ENCODE measurements at regions not wholly inside any gene's neighbourhood (a gene's known extent, or its start where the extent isn't known, plus 50 kb on each side); places are given as distances from the start of the nearest gene placed in this dataset.

GRCh38 chr12:25637752-25638151 lies 84.7 kb upstream of the LMNTD1 start:
- H3K27ac ChIP-seq = no peak overlapping the region
- H3K9me3 ChIP-seq = no peaks in the 10 kb centered on the region
- H3K27me3 ChIP-seq = no peaks in the 10 kb centered on the region
- H3K36me3 ChIP-seq = no peaks in the 10 kb centered on the region
- H3K4me3 ChIP-seq = no peak overlapping the region
- DNase-seq = no peak
- intact Hi-C loops (cut with DNase I) = no loop called here
- no peak for ATAC-seq
- TF ChIP-seq, protein P1, sequence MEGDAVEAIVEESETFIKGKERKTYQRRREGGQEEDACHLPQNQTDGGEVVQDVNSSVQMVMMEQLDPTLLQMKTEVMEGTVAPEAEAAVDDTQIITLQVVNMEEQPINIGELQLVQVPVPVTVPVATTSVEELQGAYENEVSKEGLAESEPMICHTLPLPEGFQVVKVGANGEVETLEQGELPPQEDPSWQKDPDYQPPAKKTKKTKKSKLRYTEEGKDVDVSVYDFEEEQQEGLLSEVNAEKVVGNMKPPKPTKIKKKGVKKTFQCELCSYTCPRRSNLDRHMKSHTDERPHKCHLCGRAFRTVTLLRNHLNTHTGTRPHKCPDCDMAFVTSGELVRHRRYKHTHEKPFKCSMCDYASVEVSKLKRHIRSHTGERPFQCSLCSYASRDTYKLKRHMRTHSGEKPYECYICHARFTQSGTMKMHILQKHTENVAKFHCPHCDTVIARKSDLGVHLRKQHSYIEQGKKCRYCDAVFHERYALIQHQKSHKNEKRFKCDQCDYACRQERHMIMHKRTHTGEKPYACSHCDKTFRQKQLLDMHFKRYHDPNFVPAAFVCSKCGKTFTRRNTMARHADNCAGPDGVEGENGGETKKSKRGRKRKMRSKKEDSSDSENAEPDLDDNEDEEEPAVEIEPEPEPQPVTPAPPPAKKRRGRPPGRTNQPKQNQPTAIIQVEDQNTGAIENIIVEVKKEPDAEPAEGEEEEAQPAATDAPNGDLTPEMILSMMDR (IDR thresholded peaks at IDR 0.05) = no peak
- H3K4me1 ChIP-seq = no peaks in the 10 kb centered on the region

DNA sequence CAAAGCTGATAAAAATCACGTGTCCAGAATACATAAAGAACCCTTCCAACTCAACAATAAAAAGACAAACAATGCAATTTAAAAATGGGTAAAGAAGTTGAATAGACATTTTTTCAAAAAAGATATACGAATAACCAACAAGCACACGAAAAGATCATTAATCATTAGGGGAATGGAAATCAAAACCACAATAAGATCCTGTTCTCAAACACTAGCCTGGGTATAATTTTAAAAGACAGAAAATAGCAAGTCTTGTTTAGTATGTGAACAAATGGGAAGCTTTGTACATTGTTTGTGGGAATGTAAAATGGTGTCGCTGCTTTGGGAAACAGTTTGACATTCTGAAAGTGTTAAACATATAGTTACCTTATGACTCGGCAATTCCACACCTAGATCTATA lies 86.3 kb upstream of the LMNTD1 start:
- Histone ChIP-seq H3K9me3 (no peaks in the 10 kb centered on the region), H3K4me3 (no peak overlapping the region), H3K27me3 (no peaks in the 10 kb centered on the region), H3K36me3 (no peaks in the 10 kb centered on the region), H3K4me1 (no peaks in the 10 kb centered on the region), H3K27ac (no peak overlapping the region)
- DNase-seq (no peak), ATAC-seq (no peak)
- TF ChIP-seq, protein P1 (IDR thresholded peaks at IDR 0.05) = no peak
- intact Hi-C loops (cut with DNase I) = no loop called here

DNA sequence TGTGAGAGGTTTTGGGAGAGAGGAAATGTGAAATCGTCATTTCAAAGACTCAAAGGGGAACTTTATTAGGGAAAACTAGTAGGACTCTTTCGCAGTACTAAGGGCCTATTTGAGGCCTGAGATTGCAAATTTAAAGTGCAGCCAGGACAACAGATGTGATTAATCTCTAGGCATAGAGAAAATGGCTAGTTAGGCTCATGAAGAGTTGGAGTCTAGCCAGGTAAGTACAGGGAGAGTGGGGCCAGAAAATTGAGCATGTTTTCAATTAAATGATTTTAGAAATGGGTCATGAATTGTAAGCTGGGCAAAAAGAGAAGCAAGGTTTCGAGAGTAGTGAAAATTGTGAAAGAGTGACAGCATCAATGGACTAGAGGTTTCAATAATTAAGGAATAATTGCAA lies 91.9 kb upstream of the LMNTD1 start:
- ATAC-seq (no peak), DNase-seq (no peak)
- intact Hi-C loops (cut with DNase I) = no loop called here
- TF ChIP-seq, protein P1 (IDR thresholded peaks at IDR 0.05) = no peak
- Histone ChIP-seq H3K4me1 (no peaks in the 10 kb centered on the region), H3K9me3 (no peaks in the 10 kb centered on the region), H3K4me3 (no peak overlapping the region), H3K27ac (no peak overlapping the region), H3K27me3 (no peaks in the 10 kb centered on the region), H3K36me3 (no peaks in the 10 kb centered on the region)

GRCh38 chr12:25645427-25645826 lies 92.3 kb upstream of the LMNTD1 start:
- H3K27me3 ChIP-seq = no peaks in the 10 kb centered on the region
- H3K4me3 ChIP-seq = no peak overlapping the region
- H3K9me3 ChIP-seq = no peaks in the 10 kb centered on the region
- no peak for DNase-seq
- intact Hi-C loops (cut with DNase I) = no loop called here
- TF ChIP-seq, protein P1 (IDR thresholded peaks at IDR 0.05) = no peak
- no peak overlapping the region for H3K27ac ChIP-seq
- ATAC-seq = no peak
- no peaks in the 10 kb centered on the region for H3K4me1 ChIP-seq
- H3K36me3 ChIP-seq = no peaks in the 10 kb centered on the region

- TF ChIP-seq, protein P1 (IDR thresholded peaks at IDR 0.05) = no peak
- DNase-seq = no peak
- Histone ChIP-seq H3K4me3 (no peak overlapping the region), H3K27me3 (no peaks in the 10 kb centered on the region), H3K36me3 (no peaks in the 10 kb centered on the region), H3K27ac (no peak overlapping the region), H3K4me1 (no peaks in the 10 kb centered on the region), H3K9me3 (no peaks in the 10 kb centered on the region)
- intact Hi-C loops (cut with DNase I) = no loop called here
- ATAC-seq = no peak
Measured at GRCh38 chr12:25651931-25652330, 98.8 kb upstream of the LMNTD1 start.

DNA sequence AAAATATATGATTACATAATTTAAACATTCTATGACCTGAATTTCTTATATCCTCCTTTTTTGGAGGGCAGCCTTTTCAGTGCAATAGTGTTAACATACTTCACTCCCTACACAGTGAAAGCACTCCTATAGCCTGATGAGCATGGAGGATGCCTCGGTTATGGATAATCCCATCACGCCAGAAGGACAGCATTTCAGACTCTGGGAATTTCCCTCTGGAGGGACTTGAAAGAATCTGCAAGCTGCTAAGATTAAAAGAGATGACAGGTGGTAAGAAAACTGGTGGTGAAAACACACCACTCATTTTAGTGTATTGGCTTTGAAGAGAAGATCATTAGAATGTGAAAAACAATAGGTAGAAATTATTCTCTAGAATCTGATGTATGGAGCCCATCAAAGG lies 99.3 kb upstream of the LMNTD1 start:
- Histone ChIP-seq H3K27ac (no peak overlapping the region), H3K4me3 (no peak overlapping the region), H3K36me3 (no peaks in the 10 kb centered on the region), H3K4me1 (no peaks in the 10 kb centered on the region), H3K27me3 (no peaks in the 10 kb centered on the region), H3K9me3 (no peaks in the 10 kb centered on the region)
- DNase-seq (no peak), ATAC-seq (no peak)
- TF ChIP-seq, protein P1 (IDR thresholded peaks at IDR 0.05) = no peak
- intact Hi-C loops (cut with DNase I) = no loop called here
